HepG2 (cell line): ENCODE measurements at regions not wholly inside any gene's neighbourhood (a gene's known extent, or its start where the extent isn't known, plus 50 kb on each side); places are given as distances from the start of the nearest gene placed in this dataset.

Experiments used
- ATAC-seq: fragments of 200-7000 bp; cut with Tn5 transposase; 3 replicates; pipeline ENCODE4 v1.9.1; 2020; ENCODE audit warnings: mild to moderate bottlenecking, moderate library complexity
- BruUV-seq: library from RNA; stranded (reverse); fragments of 400-500 nt; replicated peaks from 2 replicates; lab custom pipeline; 2021; lab: Mats Ljungman, UMichigan
- CTCF ChIA-PET: fragments of 300-600 bp; formaldehyde crosslinking; extraction: SDS; loops from one replicate; lab custom pipeline; 2021; ENCODE audit warnings: low total read pairs, inconsistent platforms, low intra/inter-chr PET ratio; lab: Yijun Ruan, JAX
- POLR2A ChIA-PET: fragments of 350-600 bp; sonication (Branson Sonifier 250); formaldehyde crosslinking; loops from one replicate; lab custom pipeline; 2020; ENCODE audit warnings: antibody characterized with exemption, inconsistent platforms; lab: Yijun Ruan, JAX
- DNase-seq: peaks from one replicate; pipeline ENCODE4 v3.0.0-alpha.2; 2015; ENCODE audit warnings: low spot score
- FAIRE-seq: peaks from 3 replicates; lab custom pipeline; 2011; peaks lifted over from hg19 to GRCh38; lab: Jason Lieb, UNC
- H2AFZ ChIP-seq: one replicate; pipeline ENCODE4 v1.6.1; 2011; ENCODE audit warnings: low read length, inconsistent platforms
- H3K27ac ChIP-seq: fragments of 300-600 bp; 3 replicates; pipeline ENCODE4 v1.8.0; 2011; ENCODE audit warnings: mixed run types, mild to moderate bottlenecking, mixed read lengths, low read length, inconsistent platforms; ENCODE audit not compliant: insufficient read depth; ENCODE audit errors: extremely low read length
- H3K27me3 ChIP-seq, 2 experiments: fragments of 200-600 bp in 1 of 2; 2 replicates in 1 of 2; 3 replicates in 1 of 2; pipeline versions ENCODE4 v1.6.0 to v1.8.0; 2011; ENCODE audit warnings: low read length in 2 of 2, mild to moderate bottlenecking in 2 of 2, moderate library complexity in 2 of 2, inconsistent platforms in 1 of 2; ENCODE audit not compliant: insufficient read depth in 2 of 2, control insufficient read depth in 1 of 2
- H3K36me3 ChIP-seq, 2 experiments: fragments of 200-600 bp in 1 of 2; replicated peaks in 1 of 2; 2 replicates in 1 of 2; 3 replicates in 1 of 2; pipeline versions ENCODE4 v1.5.1 to v1.8.0; 2011; ENCODE audit warnings: low read length in 2 of 2, inconsistent platforms in 1 of 2; ENCODE audit not compliant: insufficient read depth in 2 of 2, control insufficient read depth in 1 of 2
- H3K4me1 ChIP-seq: 2 replicates; pipeline ENCODE4 v1.5.1; 2012; ENCODE audit warnings: low read length, inconsistent platforms; ENCODE audit not compliant: insufficient read depth
- H3K4me2 ChIP-seq: 2 replicates; pipeline ENCODE4 v1.6.0; 2011; ENCODE audit warnings: low read depth, low read length, inconsistent platforms
- H3K4me3 ChIP-seq, 3 experiments: fragments of 200-600 bp in 1 of 3; sonication (generic), shearing (Covaris generic) in 1 of 3; replicated peaks in 1 of 3; 2 replicates each; pipeline ENCODE4 v1.5.1; 2011 to 2016; ENCODE audit warnings: low read length in 3 of 3, inconsistent platforms in 2 of 3, low read depth in 2 of 3, mild to moderate bottlenecking in 2 of 3, control low read depth in 1 of 3, mixed read lengths in 1 of 3; ENCODE audit not compliant: insufficient read depth in 1 of 3
- H3K79me2 ChIP-seq: one replicate; pipeline ENCODE4 v1.6.1; 2011; ENCODE audit warnings: low read length, inconsistent platforms; ENCODE audit not compliant: insufficient read depth
- H3K9ac ChIP-seq: 2 replicates; pipeline ENCODE4 v1.6.0; 2011; ENCODE audit warnings: mild to moderate bottlenecking, low read depth, low read length, inconsistent platforms; ENCODE audit not compliant: insufficient read depth
- H3K9me3 ChIP-seq: 2 replicates; pipeline ENCODE4 v1.5.1; 2012; ENCODE audit warnings: mild to moderate bottlenecking, low read length
- H4K20me1 ChIP-seq: 2 replicates; pipeline ENCODE4 v1.6.0; 2011; ENCODE audit warnings: inconsistent platforms, mild to moderate bottlenecking, low read length, moderate library complexity; ENCODE audit not compliant: insufficient read depth
- BHLHE40 ChIP-seq: IDR thresholded peaks from 2 replicates; pipeline ENCODE4 v1.6.1; 2011; ENCODE audit warnings: low read length, improper control_type of control experiment
- MED1 ChIP-seq: sonication (generic); formaldehyde crosslinking; IDR thresholded peaks from 2 replicates; pipeline ENCODE4 v1.4.0; 2020; ENCODE audit warnings: missing genetic modification reagents
- PAWR ChIP-seq: sonication (generic); formaldehyde crosslinking; IDR thresholded peaks from 2 replicates; pipeline ENCODE4 v1.4.0; 2020; ENCODE audit warnings: missing genetic modification reagents, mild to moderate bottlenecking, borderline replicate concordance
- PITX1 ChIP-seq: sonication (generic); formaldehyde crosslinking; IDR thresholded peaks from 2 replicates; pipeline ENCODE4 v1.5.1; 2020; ENCODE audit warnings: mild to moderate bottlenecking, missing genetic modification reagents
- PREB ChIP-seq: sonication (generic); formaldehyde crosslinking; IDR thresholded peaks from 2 replicates; pipeline ENCODE4 v1.4.0; 2020; ENCODE audit warnings: missing genetic modification reagents
- SSRP1 ChIP-seq: IDR thresholded peaks from 2 replicates; pipeline ENCODE4 v1.6.1; 2016; ENCODE audit warnings: control low read depth
- ZFP36L2 ChIP-seq: sonication (generic); formaldehyde crosslinking; IDR thresholded peaks from 2 replicates; pipeline ENCODE4 v1.4.0; 2020; ENCODE audit warnings: missing genetic modification reagents
- ZNF138 ChIP-seq: sonication (generic); formaldehyde crosslinking; IDR thresholded peaks from 2 replicates; pipeline ENCODE4 v1.5.0; 2020; ENCODE audit warnings: mild to moderate bottlenecking, low read depth, missing genetic modification reagents
- ZNF350 ChIP-seq: sonication (generic); formaldehyde crosslinking; IDR thresholded peaks from 2 replicates; pipeline ENCODE4 v1.4.0; 2020; ENCODE audit warnings: mild to moderate bottlenecking, low read depth, missing genetic modification reagents, borderline replicate concordance
- ZNF460 ChIP-seq: sonication (generic); formaldehyde crosslinking; IDR thresholded peaks from 2 replicates; pipeline ENCODE4 v1.5.1; 2020; ENCODE audit warnings: missing genetic modification reagents, mild to moderate bottlenecking, borderline replicate concordance
- ZNF598 ChIP-seq: sonication (generic); formaldehyde crosslinking; IDR thresholded peaks from 2 replicates; pipeline ENCODE4 v1.5.1; 2020; ENCODE audit warnings: mild to moderate bottlenecking, missing genetic modification reagents, borderline replicate concordance
- ZNF674 ChIP-seq: sonication (generic); formaldehyde crosslinking; IDR thresholded peaks from 2 replicates; pipeline ENCODE4 v1.5.0; 2020; ENCODE audit warnings: low read depth, mild to moderate bottlenecking, missing genetic modification reagents
- WGBS: methylation state at CpG from one replicate; pipeline ENCODE4 v1.1.6; 2017; ENCODE audit warnings: low lambda C conversion rate; 5-methylcytosine and 5-hydroxymethylcytosine counted together
- in situ Hi-C: cut with HindIII; loops from 2 replicates; pipeline ENCODE4 v1.10.0; 2017; ENCODE audit warnings: low pct_unique_long_range_greater_than_20kb; ENCODE audit not compliant: extremely low pct_ligation_motif_present
- intact Hi-C: fragments of 100-400 bp; cut with micrococcal nuclease; formaldehyde crosslinking; loops from one replicate; pipeline ENCODE4 v1.10.0; 2022; ENCODE audit not compliant: unreplicated experiment

- BruUV-seq: no TSS peak
- DNase-seq (no peak), ATAC-seq (no peak), FAIRE-seq (no peak)
- no peaks in the 10 kb centered on the region for H3K36me3 ChIP-seq
- in situ Hi-C loops: no loop called here
- H3K27me3 ChIP-seq: peaks cover 2 to 40% of the 10 kb centered on the region in 2 experiments
- WGBS: 34% methylated on average over 8 of the region's 10 CpGs
- no peaks in the 10 kb centered on the region for H3K4me1 ChIP-seq
- H3K4me3 ChIP-seq: no peak overlapping the region
- H3K27ac ChIP-seq: no peak overlapping the region
- no peak for TF ChIP-seq ZNF350
- no peak for TF ChIP-seq ZNF138 (CRISPR knock-in tag)
- no peak for TF ChIP-seq MED1 (CRISPR knock-in tag)
- TF ChIP-seq PREB (CRISPR knock-in tag): no peak
- TF ChIP-seq PAWR: no peak
- no peak for TF ChIP-seq ZNF674 (CRISPR knock-in tag)
- TF ChIP-seq ZFP36L2 (CRISPR knock-in tag): no peak
- TF ChIP-seq BHLHE40: no peak
- TF ChIP-seq ZNF598: no peak
- no peak for TF ChIP-seq PITX1
- TF ChIP-seq SSRP1 (CRISPR knock-in tag): no peak
- TF ChIP-seq ZNF460: no peak
- ChIA-PET CTCF (no interaction called here), POLR2A (no interaction called here)
- H3K9ac ChIP-seq: no peak overlapping the region
- H3K9me3 ChIP-seq: no peaks in the 10 kb centered on the region
- no peaks in the 10 kb centered on the region for H4K20me1 ChIP-seq
- H3K4me2 ChIP-seq: no peak overlapping the region
- no peak overlapping the region for H2AFZ ChIP-seq
- H3K79me2 ChIP-seq: no peaks in the 10 kb centered on the region
- intact Hi-C loops: no loop called here
These were observed 324.7 kb upstream of the RGMA start for GRCh38 chr15:93413745-93414144.
